ENCODE measurements at regions not wholly inside any gene's neighbourhood (a gene's known extent, or its start where the extent isn't known, plus 50 kb on each side); places are given as distances from the start of the nearest gene placed in this dataset.

DNA sequence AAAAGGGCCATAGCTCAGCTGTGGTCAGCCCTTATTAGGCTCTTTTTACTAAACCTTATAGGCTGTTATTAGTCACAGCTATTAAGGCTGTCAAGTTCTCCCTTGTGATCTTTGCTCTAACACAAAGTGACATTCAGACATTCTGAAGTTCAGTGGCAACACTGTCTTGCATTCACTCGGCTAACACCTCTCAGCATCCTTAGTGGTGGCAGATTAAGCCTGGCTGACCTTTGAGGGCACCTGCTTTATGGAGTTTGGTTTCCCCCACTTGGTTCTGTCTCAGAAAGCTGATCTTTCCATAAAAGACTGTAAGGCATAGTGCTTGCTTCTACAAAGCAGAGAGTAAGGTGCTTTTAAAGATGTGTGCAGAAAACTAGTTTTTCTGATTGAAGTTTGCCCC is 677.4 kb upstream of the TMEM132C start:
- no peak overlapping the region for H3K27ac ChIP-seq
- TF ChIP-seq ZFX (IDR thresholded peaks at IDR 0.05): no peak
- TF ChIP-seq, protein P1, sequence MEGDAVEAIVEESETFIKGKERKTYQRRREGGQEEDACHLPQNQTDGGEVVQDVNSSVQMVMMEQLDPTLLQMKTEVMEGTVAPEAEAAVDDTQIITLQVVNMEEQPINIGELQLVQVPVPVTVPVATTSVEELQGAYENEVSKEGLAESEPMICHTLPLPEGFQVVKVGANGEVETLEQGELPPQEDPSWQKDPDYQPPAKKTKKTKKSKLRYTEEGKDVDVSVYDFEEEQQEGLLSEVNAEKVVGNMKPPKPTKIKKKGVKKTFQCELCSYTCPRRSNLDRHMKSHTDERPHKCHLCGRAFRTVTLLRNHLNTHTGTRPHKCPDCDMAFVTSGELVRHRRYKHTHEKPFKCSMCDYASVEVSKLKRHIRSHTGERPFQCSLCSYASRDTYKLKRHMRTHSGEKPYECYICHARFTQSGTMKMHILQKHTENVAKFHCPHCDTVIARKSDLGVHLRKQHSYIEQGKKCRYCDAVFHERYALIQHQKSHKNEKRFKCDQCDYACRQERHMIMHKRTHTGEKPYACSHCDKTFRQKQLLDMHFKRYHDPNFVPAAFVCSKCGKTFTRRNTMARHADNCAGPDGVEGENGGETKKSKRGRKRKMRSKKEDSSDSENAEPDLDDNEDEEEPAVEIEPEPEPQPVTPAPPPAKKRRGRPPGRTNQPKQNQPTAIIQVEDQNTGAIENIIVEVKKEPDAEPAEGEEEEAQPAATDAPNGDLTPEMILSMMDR (conservative IDR thresholded peaks at IDR 0.05): no peak

- TF ChIP-seq ZFX (IDR thresholded peaks at IDR 0.05): no peak
- TF ChIP-seq, protein P1 (conservative IDR thresholded peaks at IDR 0.05): no peak
- no peak overlapping the region for H3K27ac ChIP-seq
These were observed 676.1 kb upstream of the TMEM132C start for GRCh38 chr12:127590868-127591267.

- TF ChIP-seq, protein P1 (conservative IDR thresholded peaks at IDR 0.05): no peak
- TF ChIP-seq ZFX (IDR thresholded peaks at IDR 0.05): no peak
- H3K27ac ChIP-seq: no peak overlapping the region
These were observed 674.7 kb upstream of the TMEM132C start for GRCh38 chr12:127592245-127592644.

- TF ChIP-seq, protein P1 (conservative IDR thresholded peaks at IDR 0.05): no peak
- TF ChIP-seq ZFX (IDR thresholded peaks at IDR 0.05): no peak
- H3K27ac ChIP-seq: no peak overlapping the region
These were observed 672.5 kb upstream of the TMEM132C start for GRCh38 chr12:127594351-127594970.

- H3K27ac ChIP-seq: no peak overlapping the region
- TF ChIP-seq, protein P1 (conservative IDR thresholded peaks at IDR 0.05): no peak
- no peak for TF ChIP-seq ZFX (IDR thresholded peaks at IDR 0.05)
These were observed 671.5 kb upstream of the TMEM132C start for GRCh38 chr12:127595506-127595905.

GRCh38 chr12:127596891-127597290 is 670.1 kb upstream of the TMEM132C start:
- TF ChIP-seq, protein P1 (conservative IDR thresholded peaks at IDR 0.05): no peak
- no peak for TF ChIP-seq ZFX (IDR thresholded peaks at IDR 0.05)
- no peak overlapping the region for H3K27ac ChIP-seq

- H3K27ac ChIP-seq: no peak overlapping the region
- no peak for TF ChIP-seq ZFX (IDR thresholded peaks at IDR 0.05)
- TF ChIP-seq, protein P1 (conservative IDR thresholded peaks at IDR 0.05): no peak
These were observed 667.5 kb upstream of the TMEM132C start for GRCh38 chr12:127599436-127599835.
